GM21717 (cell line): ENCODE measurements at regions not wholly inside any gene's neighbourhood (a gene's known extent, or its start where the extent isn't known, plus 50 kb on each side); places are given as distances from the start of the nearest gene placed in this dataset.

ENCODE experiments used
- ATAC-seq: cut with Tn5 transposase; IDR thresholded peaks from one replicate; pipeline ENCODE4 v1.9.1; 2021; ENCODE audit warnings: mild to moderate bottlenecking, moderate library complexity; ENCODE audit not compliant: unreplicated experiment

GRCh38 chr4:181162676-181163075 lies 1080.5 kb upstream of the TENM3 start:
- no peak for ATAC-seq

DNA sequence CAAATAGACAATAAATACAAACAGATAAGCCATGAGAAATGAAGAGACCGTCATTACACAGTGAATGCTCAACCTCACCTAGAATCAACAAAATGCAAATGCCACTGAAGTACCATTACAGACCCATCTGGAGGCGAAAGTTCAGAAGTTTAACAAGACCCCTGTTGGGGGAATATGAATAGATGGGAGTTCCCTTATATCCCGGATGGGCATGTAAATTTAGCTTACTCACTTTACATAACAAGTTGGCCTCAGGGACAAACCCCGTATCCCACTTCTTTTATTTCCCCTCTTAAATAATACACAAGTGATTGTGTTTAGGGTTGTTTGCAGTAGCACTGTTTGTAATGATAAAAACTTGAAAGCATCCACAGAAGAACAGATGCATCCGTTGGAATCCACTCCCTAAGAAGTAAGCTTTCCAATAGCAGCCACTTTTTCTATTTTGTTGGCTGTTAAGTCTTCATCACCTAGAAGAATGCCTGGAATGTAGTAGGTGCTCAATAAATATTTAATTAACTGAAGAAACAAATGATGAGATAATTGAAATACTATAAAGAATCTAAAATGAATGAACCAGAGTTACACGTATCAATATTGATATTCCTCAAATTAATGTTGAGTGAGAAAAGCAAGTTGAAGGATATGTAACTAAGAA lies 1076.3 kb upstream of the TENM3 start:
- no peak for ATAC-seq

DNA sequence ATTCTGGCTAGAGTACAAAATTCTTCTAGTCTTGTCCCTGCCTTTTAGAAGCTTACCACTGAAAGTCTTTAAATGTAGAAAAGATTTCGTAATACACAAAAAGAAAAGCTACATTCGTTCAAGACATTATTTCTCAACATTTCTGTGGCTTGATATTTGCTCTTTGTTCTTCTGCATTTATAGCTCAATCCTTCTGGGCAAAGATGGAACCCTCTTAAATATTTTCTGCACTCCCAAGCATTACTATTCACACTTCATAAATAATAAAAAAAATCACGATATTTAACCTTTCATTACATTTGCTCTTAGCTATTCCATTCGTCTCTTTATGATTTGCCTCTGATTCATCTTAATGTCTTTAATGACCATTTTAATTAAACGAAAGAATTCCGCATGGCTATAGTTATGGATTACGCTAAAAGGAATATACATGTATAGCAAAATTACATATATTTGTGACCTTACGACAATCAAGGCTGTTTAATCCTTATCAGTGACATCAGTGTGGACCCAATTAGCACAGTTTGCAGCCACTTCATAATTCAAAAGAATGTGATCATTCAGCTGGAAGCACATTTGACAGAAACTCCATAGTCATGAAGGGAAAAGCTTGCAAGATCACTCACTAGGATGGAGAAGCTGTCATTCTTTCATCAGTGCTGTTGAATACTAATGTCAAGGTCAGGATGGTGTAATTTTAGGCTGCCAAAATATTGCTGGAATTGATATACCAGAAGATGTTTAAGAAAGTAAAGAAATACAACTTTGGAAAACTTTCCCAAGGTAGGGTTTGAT lies 1075.0 kb upstream of the TENM3 start:
- no peak for ATAC-seq

GRCh38 chr4:181173046-181173445 lies 1070.2 kb upstream of the TENM3 start:
- ATAC-seq, result no peak

GRCh38 chr4:181176306-181176705 lies 1066.9 kb upstream of the TENM3 start:
- ATAC-seq, result no peak

DNA sequence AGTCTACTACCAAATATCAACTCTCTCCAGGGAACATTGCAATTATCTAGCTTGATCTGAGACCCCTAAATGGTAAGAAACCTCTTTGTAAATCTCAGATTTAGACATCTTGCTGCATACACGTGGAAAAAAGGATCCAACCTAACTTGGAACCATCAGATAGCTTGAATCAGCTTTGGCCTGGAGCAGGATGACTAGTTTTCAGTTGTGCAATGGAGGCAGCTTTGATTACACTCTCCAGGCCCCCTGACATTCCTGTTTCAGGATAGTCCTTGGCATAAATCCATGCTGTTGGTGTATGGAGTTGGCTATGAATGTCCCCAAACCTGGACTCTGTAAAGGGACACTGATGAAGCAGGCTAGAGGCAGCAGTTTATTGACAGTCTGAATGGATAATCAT lies 1061.9 kb upstream of the TENM3 start:
- no peak for ATAC-seq

- ATAC-seq, result no peak
Measured at GRCh38 chr4:181189751-181190150, 1053.5 kb upstream of the TENM3 start.

DNA sequence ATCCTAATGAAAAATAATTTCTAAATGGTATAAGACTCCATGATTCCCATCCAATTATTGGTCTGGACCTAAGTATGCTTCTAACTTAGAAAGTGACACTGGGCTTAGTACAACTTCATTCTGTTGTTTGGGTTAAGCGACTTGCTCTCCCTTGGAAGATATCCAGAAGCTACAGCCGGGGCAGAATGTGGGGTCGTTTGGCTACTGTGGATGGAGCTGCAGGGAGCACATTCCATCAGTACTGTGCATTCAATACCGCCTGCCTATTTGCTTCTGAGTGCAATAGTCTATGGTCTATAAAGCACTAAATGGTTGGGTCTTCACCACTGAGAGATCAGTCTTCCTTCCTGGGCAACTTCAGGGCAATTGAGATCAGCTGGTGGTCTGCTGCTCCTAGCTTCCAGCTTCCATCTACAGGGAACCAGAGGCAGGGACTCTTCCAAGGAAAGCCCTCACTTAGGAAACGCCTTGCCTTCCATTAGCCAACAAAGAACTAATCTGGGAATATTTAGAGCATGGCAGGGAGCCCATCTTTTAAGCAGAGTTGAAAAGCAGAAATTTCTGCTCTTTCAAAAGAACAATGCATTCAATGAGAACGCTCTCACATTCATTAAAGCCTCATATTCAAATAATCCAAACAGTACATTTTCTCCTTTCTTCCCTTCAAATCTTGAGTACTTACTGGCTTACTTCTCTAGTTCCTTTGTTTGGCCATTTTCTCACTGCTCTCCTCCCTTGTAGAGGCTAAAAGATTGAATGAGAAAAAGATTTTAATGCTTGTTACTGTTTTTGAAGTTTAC lies 1049.9 kb upstream of the TENM3 start:
- ATAC-seq, result no peak

DNA sequence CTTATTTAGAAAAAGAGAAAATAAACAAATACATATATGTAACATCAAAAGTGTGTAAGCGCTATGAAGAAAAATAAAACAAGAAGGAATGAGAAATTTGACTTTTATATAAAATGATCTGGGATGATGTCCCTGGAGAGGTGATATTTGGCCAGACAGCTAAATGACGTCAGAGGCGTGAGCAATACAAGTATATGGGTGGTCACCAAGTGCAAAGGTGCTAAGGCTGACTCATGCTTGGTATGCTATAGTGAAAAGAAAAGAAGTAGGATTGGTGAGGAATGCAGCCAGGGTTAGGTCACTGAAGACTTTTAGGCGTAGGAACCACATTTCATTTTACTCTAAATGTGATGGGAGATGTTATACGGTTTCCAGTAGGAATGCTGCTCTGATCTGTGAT lies 1049.1 kb upstream of the TENM3 start:
- no peak for ATAC-seq

GRCh38 chr4:181200076-181200475 lies 1043.1 kb upstream of the TENM3 start:
- ATAC-seq, result no peak

GRCh38 chr4:181202240-181202639 lies 1041.0 kb upstream of the TENM3 start:
- ATAC-seq, result no peak

DNA sequence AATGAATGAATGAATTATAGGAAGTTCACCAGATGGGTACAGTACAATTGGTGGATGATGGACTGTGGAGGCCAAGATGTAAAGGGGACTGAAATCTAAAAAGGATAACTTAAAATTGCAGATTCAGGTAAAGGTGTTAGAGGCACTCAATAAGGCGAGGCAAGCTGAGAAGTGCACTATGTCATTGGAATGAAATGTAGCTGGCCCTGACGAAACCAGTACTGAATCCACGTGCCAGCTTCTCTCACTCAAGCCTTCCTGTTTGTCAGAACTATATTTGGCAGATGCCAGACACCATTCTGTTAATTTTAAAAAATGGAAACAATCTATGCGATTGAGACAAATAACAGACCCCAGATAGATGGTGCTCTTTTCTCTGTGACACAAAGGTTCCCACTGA lies 1039.1 kb upstream of the TENM3 start:
- no peak for ATAC-seq

- ATAC-seq, result no peak
Measured at GRCh38 chr4:181213551-181213950, 1029.7 kb upstream of the TENM3 start.

DNA sequence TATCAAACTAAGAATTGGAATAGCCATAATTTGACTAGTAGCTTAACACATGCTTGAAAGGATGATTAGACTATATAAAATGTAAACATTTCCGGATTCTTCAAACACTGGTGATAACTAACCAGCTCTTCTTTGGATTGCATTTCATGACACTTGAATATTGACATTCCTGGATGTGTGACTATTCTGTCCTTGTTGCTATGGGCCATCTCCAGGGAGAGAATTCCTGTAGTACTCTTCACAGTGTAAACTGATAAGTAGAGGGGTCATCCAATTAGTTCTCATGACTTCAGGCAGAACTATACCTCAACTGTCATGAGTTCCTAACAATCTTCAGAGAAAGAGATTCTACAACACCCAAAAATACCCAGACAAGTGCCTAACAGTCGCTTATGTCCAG lies 1026.7 kb upstream of the TENM3 start:
- ATAC-seq, result no peak

- no peak for ATAC-seq
Measured at GRCh38 chr4:181219783-181220416, 1023.3 kb upstream of the TENM3 start.

- no peak for ATAC-seq
Measured at GRCh38 chr4:181224852-181225251, 1018.4 kb upstream of the TENM3 start.

DNA sequence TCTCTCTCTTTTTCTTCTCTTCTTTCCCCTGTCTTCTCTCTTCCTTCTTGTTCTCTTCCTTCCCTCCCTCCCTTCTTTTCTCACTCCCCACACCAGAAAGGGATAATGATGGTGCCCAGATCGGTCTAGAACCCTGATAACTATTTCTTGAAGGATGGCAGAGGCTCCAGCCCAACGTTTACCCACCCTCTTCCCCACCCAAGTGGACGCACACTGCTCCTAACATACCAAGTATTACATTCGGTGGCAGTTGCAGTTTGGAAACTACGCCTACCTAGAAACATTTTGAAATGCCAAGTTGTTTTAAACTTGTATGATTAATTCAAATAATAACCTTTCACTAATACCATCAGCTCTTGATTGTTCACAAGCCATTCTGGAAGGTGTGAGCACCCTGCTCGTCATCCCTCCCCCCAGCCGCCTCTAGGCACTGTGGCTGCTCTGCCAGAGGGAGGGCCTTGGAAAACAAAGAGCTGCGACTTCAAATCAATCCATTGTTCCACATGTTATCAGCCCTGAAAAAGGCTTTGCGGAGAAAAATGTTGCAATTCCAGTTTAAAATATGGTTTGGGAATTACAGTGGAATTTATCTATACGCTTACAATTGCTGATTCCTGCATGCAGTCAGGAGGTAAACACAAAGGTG lies 1017.5 kb upstream of the TENM3 start:
- ATAC-seq, result no peak

- ATAC-seq, result no peak
Measured at GRCh38 chr4:181234951-181235680, 1008.1 kb upstream of the TENM3 start.

GRCh38 chr4:181245326-181245725 lies 997.9 kb upstream of the TENM3 start:
- ATAC-seq, result no peak

- ATAC-seq, result no peak
Measured at GRCh38 chr4:181249031-181249430, 994.2 kb upstream of the TENM3 start.
